ENCODE measurements at regions not wholly inside any gene's neighbourhood (a gene's known extent, or its start where the extent isn't known, plus 50 kb on each side); places are given as distances from the start of the nearest gene placed in this dataset.

DNA sequence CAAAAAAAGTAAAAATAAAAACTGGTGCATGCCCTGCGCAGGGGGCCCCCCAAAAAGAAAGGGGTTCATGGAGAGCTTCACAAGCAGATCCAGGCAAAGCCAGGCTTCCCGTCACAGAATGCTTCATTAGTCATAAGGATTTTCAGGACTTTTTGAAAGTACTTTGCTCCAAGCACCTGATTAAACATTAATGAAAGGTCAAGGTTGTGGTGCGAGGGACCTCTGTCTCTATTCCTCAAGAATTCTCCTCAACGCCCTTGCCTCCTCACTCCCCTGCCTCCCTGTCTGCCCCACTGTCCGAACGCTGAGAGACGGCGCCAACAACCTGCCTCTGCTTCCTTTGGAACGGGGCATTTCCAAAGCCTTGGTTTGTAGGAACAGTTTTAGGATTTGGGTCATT is 240.1 kb upstream of the IGF1R start:
- TF ChIP-seq, protein P1, sequence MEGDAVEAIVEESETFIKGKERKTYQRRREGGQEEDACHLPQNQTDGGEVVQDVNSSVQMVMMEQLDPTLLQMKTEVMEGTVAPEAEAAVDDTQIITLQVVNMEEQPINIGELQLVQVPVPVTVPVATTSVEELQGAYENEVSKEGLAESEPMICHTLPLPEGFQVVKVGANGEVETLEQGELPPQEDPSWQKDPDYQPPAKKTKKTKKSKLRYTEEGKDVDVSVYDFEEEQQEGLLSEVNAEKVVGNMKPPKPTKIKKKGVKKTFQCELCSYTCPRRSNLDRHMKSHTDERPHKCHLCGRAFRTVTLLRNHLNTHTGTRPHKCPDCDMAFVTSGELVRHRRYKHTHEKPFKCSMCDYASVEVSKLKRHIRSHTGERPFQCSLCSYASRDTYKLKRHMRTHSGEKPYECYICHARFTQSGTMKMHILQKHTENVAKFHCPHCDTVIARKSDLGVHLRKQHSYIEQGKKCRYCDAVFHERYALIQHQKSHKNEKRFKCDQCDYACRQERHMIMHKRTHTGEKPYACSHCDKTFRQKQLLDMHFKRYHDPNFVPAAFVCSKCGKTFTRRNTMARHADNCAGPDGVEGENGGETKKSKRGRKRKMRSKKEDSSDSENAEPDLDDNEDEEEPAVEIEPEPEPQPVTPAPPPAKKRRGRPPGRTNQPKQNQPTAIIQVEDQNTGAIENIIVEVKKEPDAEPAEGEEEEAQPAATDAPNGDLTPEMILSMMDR (IDR thresholded peaks at IDR 0.05; ENCODE audit: insufficient read depth, low read depth, low read length, missing control alignments), result no peak
- DNase-seq (ENCODE audit: low read depth), result no peak
- H3K4me3 ChIP-seq (ENCODE audit: low read depth, low read length), result no peak overlapping the region

DNA sequence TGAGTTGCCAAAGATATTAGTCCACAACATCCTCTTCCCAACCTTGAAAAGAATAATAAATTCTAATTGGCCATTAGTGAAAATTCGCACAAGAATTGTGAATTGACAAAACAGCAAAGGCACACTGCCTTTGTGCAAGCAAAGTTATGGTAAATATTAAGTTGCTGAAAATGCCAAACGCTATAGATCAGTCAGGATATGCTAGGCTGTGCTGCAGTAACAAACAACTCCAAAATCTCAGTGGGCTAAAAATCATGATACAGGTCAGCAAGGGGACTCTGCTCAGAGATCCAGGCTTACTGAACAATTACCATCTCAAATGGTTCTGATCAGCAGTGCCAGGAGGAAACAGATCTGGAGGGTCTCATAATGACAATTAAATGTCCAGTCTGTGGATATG is 238.0 kb upstream of the IGF1R start:
- TF ChIP-seq, protein P1 (IDR thresholded peaks at IDR 0.05; ENCODE audit: insufficient read depth, low read depth, low read length, missing control alignments), result no peak
- H3K4me3 ChIP-seq (ENCODE audit: low read depth, low read length), result no peak overlapping the region
- no peak for DNase-seq (ENCODE audit: low read depth)

DNA sequence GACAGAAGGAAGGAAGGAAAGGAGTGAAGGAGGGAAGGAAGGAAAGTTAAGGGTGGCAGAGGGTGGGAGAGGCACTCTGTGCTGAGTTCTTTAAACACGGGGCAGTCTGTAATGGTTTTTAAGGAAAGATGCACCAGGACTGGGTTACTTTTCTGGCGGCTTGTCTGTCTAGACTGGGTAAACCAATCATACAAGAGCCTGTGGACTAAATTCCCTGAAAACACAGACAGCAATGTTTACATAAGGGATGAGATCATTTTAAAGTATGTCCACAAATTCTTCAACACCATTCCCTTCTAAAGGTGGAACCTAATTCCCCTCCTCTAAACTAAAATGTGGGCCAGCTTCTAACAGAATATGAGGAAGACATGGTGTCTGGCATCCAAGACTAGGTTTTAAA is 235.5 kb upstream of the IGF1R start:
- no peak overlapping the region for H3K4me3 ChIP-seq (ENCODE audit: low read depth, low read length)
- TF ChIP-seq, protein P1 (IDR thresholded peaks at IDR 0.05; ENCODE audit: insufficient read depth, low read depth, low read length, missing control alignments), result no peak
- no peak for DNase-seq (ENCODE audit: low read depth)

DNA sequence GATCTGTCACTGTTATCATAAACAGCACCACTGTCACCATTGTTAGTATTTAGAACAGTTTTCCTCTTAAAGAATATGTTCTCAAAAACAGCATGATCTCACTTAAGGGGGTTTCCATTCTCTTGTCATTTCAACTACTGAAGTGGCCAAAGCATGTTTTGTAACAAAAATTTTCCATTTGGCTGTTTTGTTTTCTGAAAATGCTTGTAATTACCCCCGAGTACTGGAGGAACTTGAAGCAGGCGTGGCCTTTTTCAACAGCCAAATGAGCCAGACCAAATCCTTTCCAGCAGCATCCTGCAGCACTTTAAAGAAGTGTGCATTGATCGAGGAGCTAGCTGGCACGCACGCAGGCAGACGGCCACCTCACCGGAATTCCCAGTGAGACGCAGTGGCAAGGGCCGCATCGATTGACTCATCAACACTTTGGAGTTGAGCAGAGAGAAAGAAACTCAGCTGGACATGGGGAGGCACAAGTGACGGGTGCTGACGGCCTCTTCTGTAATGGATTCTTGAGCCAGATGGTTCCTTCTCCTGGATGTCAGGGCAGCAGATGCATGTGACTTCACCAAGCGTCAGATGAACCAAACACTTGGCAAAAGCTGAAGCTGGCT is 234.3 kb upstream of the IGF1R start:
- no peak for DNase-seq (ENCODE audit: low read depth)
- H3K4me3 ChIP-seq (ENCODE audit: low read depth, low read length), result no peak overlapping the region
- TF ChIP-seq, protein P1 (IDR thresholded peaks at IDR 0.05; ENCODE audit: insufficient read depth, low read depth, low read length, missing control alignments), result no peak

DNA sequence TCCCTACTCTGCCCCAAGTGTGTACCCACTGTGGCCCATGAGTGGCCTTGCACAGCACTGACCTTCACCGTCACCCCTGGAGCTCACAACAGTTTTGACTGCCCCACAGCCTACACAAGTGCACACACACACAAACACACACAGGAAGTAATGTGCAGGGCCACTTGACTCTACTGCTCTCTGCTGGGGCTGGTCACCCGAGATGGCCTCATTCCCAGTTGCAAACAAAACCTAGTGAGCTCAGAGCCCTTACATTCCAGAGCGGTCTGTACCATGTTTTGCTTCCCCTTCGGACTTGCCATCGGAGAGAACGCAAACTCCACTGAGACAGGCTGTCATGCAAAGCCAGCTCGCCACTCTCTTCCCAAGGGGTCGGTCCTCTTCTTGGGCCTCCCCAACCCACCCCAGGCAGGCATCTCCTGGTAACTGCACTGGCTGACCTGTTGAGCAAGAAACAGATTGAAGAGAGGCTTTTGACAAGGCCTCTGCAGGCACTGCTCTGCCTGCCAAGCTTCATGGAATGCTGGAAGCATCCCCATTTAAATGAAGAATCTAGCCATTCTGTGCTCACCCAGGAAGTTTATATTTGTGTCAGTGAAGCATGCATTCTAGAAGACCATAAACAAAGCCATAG is 232.0 kb upstream of the IGF1R start:
- TF ChIP-seq, protein P1 (IDR thresholded peaks at IDR 0.05; ENCODE audit: insufficient read depth, low read depth, low read length, missing control alignments), result no peak
- H3K4me3 ChIP-seq (ENCODE audit: low read depth, low read length), result no peak overlapping the region
- DNase-seq (ENCODE audit: low read depth), result no peak

DNA sequence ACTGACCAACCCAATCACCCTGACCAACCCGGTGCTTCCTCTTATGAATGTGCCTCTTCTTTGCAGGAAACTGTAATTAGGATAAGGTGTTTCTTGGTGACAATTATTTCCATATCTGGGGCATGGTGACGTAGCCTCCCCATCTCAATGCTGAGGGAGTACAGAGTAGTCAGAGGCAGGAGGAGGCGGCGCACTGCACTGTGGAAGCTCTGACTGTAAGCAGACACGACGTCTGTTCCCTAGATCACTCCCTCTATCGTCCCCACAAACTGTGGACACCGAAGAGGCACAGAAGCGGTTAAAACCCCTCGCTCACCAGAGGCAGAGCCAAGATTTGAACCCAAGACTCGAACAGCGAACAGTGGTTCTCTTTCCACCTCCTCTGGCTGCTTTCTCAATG is 231.0 kb upstream of the IGF1R start:
- no peak for DNase-seq (ENCODE audit: low read depth)
- TF ChIP-seq, protein P1 (IDR thresholded peaks at IDR 0.05; ENCODE audit: insufficient read depth, low read depth, low read length, missing control alignments), result no peak
- H3K4me3 ChIP-seq (ENCODE audit: low read depth, low read length), result no peak overlapping the region

DNA sequence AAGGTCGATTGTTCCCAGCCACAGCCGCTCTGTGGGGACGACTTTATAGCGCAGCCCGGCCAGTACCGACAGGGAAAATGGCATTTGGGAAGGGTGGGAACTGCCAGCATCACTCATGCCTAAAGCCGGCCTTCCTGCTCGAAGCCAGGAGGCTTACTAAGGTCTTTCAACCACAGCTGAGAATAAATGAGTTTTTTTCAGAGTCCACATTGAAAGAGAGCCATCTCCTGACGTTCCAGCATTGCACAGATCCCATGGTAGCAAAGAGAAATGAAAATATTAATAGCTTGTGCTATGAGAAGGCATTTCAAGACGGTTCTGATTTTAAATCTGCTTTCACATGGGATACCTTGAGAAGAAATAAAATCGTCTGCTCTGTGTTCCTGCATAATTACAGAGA is 230.2 kb upstream of the IGF1R start:
- DNase-seq (ENCODE audit: low read depth), result no peak
- H3K4me3 ChIP-seq (ENCODE audit: low read depth, low read length), result no peak overlapping the region
- TF ChIP-seq, protein P1 (IDR thresholded peaks at IDR 0.05; ENCODE audit: insufficient read depth, low read depth, low read length, missing control alignments), result no peak
